DND-41 (cell line): ENCODE measurements at regions not wholly inside any gene's neighbourhood (a gene's known extent, or its start where the extent isn't known, plus 50 kb on each side); places are given as distances from the start of the nearest gene placed in this dataset.
"Not testable (repeated sequence)": the region's sequence is repeated elsewhere in the genome, so short reads cannot be mapped to it uniquely, and the experiment has no call there.

Experiments used
- EZH2 ChIP-seq: IDR thresholded peaks from 3 replicates; pipeline ENCODE4 v1.6.1; 2012; ENCODE audit warnings: borderline replicate concordance, low read depth, mild to moderate bottlenecking, moderate library complexity, low read length, inconsistent platforms; ENCODE audit not compliant: severe bottlenecking
- TF ChIP-seq, protein P1 (sequence below): IDR thresholded peaks from 2 replicates; pipeline ENCODE4 v1.5.1; 2012; ENCODE audit warnings: borderline replicate concordance, low read length, moderate library complexity, mild to moderate bottlenecking; ENCODE audit not compliant: poor library complexity, severe bottlenecking; ENCODE audit errors: extremely low read depth

DNA sequence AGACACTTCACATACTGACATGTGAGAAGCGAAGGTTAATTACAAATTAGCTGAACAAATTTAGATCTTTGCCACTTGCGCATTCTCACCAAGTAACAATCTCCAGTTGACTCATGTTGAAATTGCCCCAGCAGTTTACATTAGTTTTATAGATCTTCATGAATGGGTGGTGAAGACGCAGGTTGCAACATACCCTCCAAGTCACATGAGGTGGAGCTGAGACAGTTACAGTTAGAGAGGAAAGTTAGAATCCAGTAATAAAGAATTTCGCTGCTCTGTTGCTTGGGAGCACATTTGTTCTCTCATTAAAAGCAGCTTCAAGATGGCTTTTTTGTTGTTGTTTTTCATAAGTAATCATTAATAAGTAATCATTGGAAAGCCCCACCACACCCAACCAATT lies 119.7 kb downstream of the LAT start:
- not testable (repeated sequence) for TF ChIP-seq EZH2
- TF ChIP-seq, protein P1, sequence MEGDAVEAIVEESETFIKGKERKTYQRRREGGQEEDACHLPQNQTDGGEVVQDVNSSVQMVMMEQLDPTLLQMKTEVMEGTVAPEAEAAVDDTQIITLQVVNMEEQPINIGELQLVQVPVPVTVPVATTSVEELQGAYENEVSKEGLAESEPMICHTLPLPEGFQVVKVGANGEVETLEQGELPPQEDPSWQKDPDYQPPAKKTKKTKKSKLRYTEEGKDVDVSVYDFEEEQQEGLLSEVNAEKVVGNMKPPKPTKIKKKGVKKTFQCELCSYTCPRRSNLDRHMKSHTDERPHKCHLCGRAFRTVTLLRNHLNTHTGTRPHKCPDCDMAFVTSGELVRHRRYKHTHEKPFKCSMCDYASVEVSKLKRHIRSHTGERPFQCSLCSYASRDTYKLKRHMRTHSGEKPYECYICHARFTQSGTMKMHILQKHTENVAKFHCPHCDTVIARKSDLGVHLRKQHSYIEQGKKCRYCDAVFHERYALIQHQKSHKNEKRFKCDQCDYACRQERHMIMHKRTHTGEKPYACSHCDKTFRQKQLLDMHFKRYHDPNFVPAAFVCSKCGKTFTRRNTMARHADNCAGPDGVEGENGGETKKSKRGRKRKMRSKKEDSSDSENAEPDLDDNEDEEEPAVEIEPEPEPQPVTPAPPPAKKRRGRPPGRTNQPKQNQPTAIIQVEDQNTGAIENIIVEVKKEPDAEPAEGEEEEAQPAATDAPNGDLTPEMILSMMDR = not testable (repeated sequence)
